Mononuclear cell (primary cell): ENCODE measurements at regions not wholly inside any gene's neighbourhood (a gene's known extent, or its start where the extent isn't known, plus 50 kb on each side); places are given as distances from the start of the nearest gene placed in this dataset.

ENCODE experiments used
- H3K27me3 ChIP-seq: 2 replicates; pipeline ENCODE4 v1.6.0; 2011; ENCODE audit warnings: low read length, control low read depth; ENCODE audit not compliant: insufficient read depth
- H3K4me1 ChIP-seq: 2 replicates; pipeline ENCODE4 v1.5.1; 2011; ENCODE audit warnings: mild to moderate bottlenecking, low read length, control low read depth; ENCODE audit not compliant: insufficient read depth
- H3K4me3 ChIP-seq: 2 replicates; pipeline ENCODE4 v1.5.1; 2011; ENCODE audit warnings: mild to moderate bottlenecking, low read length, moderate library complexity
- H3K9me3 ChIP-seq: 2 replicates; pipeline ENCODE4 v1.5.1; 2011; ENCODE audit warnings: low read depth, mild to moderate bottlenecking, control low read depth, low read length

DNA sequence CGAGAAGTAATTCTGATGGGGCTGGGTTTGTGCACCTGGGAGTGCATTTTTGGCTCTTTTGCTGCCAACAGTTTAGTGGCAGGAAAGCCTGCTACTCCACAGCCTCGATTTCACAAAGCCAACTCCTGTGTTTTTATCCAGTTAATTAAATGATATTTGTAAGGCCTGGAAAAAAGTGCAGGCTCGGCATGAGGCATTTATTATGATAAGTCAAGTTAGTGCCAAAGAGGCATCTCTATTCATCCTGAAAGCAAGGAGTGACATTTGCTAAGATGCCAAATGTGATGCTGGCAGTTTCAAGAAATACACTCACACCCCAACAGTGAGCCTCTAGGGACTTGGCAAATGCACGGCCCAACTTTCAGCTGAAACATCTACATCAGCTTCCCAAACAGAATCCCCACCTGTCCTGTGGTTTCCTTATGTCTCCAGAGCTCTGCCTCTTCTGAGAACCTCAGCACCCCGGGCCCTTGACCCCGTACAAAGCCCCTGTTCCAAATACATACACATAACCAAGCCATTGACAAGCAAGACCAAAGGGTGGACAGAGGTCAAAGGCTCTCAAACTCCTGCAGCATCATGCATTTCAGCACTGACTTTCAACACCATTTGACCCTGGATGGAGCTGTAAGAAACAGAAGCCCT lies 955.1 kb upstream of the TMEM132C start:
- H3K9me3 ChIP-seq: no peaks in the 10 kb centered on the region
- no peak overlapping the region for H3K4me3 ChIP-seq
- H3K4me1 ChIP-seq: no peaks in the 10 kb centered on the region
- H3K27me3 ChIP-seq: no peaks in the 10 kb centered on the region

DNA sequence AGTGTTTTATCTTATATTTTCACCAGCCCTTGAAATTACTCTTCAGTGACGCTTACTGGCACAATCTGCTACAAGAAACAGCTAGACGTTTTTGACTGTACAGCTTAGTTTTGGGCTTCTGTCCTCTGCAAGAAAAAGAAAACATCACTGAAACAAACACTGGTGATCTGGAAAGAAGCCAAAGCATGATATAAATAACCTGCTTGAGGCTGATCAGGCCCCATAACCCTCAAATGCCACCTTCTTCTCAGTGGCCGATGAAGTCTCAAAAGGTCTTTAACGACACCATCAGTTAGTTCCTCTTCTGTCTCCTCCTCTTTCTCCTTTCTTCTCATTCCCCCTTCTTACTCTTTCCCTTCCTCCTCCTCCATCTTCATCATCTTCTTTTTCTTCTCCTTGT lies 942.3 kb upstream of the TMEM132C start:
- Histone ChIP-seq H3K27me3 (no peaks in the 10 kb centered on the region), H3K4me3 (no peak overlapping the region), H3K9me3 (no peaks in the 10 kb centered on the region), H3K4me1 (no peaks in the 10 kb centered on the region)

DNA sequence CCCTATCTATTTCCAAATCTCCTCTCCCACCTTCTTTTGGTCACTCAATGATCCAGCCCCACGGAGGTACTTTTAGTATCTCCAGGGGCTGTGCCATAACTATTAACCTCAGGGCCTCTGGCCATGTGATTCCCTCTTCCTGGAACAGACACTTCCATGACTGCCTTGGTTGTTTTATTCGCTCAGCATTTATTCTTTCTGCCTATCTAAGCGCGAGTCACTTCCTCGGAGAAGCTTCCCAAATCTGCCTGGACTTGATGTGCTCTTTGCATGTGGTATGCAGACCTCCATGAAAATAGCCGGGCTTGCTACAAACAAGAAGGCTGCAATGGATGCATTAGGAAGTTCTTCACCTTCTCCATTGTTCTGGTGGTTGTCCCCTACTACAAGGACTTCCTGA lies 939.0 kb upstream of the TMEM132C start:
- Histone ChIP-seq H3K9me3 (no peaks in the 10 kb centered on the region), H3K4me3 (no peak overlapping the region), H3K4me1 (no peaks in the 10 kb centered on the region), H3K27me3 (no peaks in the 10 kb centered on the region)

DNA sequence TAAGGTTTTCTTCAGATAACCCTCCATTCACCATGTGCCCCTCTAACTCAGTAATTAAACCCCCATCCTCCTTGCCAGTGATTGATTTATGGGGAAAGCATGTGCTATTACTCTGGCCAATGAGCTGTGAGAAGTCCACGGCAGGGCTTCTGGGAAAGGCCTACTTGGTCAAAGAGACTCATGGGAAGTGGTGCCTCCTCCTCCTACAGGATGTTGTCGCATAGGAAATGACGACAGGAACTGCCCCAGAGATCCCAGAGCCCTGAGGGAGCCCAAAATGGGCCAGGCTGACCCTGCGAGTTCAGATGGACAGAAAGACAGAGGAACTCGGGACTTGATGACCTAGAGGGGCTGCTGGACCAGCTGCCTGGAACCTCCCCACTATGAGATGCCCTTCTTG lies 938.1 kb upstream of the TMEM132C start:
- no peaks in the 10 kb centered on the region for H3K4me1 ChIP-seq
- no peaks in the 10 kb centered on the region for H3K9me3 ChIP-seq
- no peaks in the 10 kb centered on the region for H3K27me3 ChIP-seq
- H3K4me3 ChIP-seq: no peak overlapping the region

DNA sequence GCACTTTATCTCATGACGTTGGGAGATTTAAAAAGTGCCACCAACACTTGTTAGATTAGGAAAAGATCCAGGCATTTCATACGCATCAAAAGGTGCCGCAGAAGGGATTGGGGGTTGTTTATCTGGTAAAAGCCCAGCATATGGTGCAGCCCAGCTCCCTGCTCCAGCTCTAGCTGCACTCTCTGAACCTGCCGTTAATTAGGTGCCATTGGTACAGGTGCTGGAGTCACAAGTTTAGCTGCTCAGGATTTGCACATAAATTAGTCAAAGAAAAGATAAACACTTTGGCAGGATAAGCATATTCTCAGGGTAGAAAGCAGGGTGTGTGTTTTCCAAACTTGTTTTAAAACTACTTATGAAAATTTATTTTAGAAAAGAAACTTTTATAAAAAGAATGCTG lies 932.6 kb upstream of the TMEM132C start:
- no peak overlapping the region for H3K4me3 ChIP-seq
- no peaks in the 10 kb centered on the region for H3K4me1 ChIP-seq
- no peaks in the 10 kb centered on the region for H3K9me3 ChIP-seq
- H3K27me3 ChIP-seq: no peaks in the 10 kb centered on the region

DNA sequence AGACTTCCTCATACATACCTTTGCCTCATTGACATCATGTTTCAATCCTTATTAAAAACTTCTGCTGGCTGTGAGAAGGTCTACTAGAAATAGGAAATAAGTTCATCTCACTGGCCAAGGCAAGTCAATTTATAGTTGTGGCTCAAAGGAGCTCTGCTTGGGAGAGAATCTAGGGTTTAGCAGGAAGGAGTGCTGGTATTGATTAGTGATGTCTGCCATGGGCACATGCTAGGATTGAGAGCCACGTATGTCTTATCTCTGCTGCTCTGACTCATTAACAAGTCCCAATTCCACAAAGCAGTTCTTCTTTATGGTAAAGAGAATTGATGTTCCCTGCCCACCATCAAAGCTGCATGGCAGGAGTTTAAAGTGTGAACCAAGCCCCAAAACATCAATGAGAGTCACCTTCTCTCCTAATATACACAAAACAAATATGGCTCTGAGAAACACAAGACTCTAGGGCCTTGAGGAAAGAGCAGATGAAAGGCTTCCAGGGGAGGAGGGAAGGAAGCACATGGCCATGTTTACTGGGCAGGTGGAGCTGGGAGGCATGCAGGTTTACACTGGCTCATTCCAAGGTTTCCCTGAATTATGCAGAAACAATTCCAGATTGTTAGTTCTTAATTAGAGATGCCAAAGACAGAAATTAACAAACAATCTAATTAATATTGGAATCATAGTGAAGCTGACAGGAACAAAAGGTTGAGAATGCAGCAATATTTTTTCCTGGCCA lies 931.9 kb upstream of the TMEM132C start:
- Histone ChIP-seq H3K27me3 (no peaks in the 10 kb centered on the region), H3K9me3 (no peaks in the 10 kb centered on the region), H3K4me3 (no peak overlapping the region)

DNA sequence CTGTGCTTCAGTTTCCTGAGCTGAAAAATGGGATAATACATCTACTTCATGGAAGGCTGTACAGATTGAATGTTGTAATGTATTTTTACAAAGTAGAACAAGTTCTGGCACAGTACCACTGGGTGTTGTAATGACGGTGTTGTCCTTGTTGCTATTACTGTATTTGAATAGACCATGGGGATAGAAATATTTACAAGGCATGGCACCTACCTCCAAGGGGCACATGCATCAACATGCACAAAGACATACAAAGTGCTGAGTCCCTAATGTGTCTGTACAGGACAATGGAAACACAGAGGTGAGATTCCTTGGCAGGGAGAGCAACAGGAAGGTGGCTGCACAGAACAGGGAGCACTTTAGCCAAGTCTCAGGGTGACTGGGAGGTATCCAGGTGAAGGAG lies 930.6 kb upstream of the TMEM132C start:
- Histone ChIP-seq H3K9me3 (no peaks in the 10 kb centered on the region), H3K4me3 (no peak overlapping the region), H3K27me3 (no peaks in the 10 kb centered on the region), H3K4me1 (no peaks in the 10 kb centered on the region)

More for the DNA sequence above, 931.9 kb upstream of the TMEM132C start:
- H3K4me1 ChIP-seq: no peaks in the 10 kb centered on the region

DNA sequence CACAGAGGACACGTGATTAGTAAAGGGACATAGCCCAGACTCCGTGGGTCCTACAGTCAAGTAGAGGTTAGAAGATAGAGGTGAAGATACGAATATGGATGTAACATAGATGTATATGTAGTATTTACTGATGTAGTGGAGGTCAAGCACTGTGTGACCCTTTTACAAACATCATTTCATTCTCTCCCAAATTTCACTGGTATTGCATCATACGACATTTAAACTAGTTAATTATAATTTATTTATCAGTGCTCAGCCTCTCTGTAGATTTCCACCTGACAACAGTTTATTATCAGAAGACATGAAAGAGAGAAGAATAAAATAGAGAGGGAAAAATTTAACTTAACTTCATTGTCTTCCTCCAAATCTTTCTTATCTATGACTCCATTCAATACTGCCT lies 927.9 kb upstream of the TMEM132C start:
- Histone ChIP-seq H3K27me3 (no peaks in the 10 kb centered on the region), H3K4me3 (no peak overlapping the region), H3K4me1 (no peaks in the 10 kb centered on the region), H3K9me3 (no peaks in the 10 kb centered on the region)

DNA sequence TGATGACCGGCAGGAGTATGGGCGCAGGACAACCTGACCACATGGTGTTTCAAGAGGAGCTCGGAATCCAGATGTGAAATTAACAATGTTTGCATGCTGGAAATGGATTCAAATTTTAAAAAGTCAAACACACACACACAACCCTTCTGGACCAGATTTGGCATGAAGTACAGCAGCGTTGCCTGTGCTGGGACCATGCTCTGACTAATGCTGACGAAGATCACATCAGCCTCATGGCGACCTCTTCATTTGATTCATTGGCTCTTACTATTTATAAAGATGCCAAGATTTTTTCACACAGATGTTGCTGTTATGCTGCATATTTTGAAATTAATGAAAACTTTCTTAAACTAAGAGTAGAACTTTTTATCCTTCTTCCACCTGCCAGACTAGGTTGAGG lies 926.6 kb upstream of the TMEM132C start:
- Histone ChIP-seq H3K27me3 (no peaks in the 10 kb centered on the region), H3K4me1 (no peaks in the 10 kb centered on the region), H3K4me3 (no peak overlapping the region), H3K9me3 (no peaks in the 10 kb centered on the region)

DNA sequence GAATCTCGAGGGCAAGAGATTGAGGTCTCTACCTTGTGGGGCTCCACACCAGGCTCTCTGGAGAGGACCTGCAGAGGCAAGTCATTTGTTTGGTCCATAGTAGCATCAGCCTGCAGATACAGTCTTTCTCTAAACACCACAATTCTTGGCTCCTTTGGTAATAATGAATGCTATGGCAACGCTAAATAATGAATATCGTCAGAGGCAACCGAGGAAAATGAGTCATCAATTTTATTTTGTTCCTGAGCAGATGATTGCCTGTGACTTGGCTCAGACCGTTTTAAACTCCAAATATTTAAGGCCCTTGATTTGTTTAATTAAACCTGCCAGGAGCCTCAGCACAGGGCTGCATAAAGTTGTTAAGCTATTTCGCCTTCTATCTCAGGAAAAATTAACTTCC lies 924.1 kb upstream of the TMEM132C start:
- no peaks in the 10 kb centered on the region for H3K4me1 ChIP-seq
- H3K9me3 ChIP-seq: no peaks in the 10 kb centered on the region
- H3K4me3 ChIP-seq: no peak overlapping the region
- no peaks in the 10 kb centered on the region for H3K27me3 ChIP-seq

DNA sequence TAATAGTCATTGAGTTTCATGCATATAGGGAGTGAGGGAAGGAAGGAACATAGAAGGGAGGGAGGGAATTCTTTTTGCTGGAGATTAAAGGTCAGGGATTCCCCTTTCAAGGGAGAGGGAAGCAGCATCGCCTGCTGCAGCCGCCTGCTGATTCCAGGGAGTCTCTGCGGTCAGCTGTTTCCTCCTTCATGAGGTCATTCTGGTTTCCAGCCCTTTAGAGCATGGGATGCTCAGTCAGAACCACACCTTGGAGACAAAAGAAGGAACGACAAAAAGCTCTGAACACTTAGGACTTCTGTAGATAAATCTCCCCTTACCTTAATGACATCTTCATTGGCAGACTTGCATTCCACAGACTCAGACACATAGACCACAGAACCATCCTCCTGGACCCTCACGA lies 923.0 kb upstream of the TMEM132C start:
- no peak overlapping the region for H3K4me3 ChIP-seq
- H3K9me3 ChIP-seq: no peaks in the 10 kb centered on the region

DNA sequence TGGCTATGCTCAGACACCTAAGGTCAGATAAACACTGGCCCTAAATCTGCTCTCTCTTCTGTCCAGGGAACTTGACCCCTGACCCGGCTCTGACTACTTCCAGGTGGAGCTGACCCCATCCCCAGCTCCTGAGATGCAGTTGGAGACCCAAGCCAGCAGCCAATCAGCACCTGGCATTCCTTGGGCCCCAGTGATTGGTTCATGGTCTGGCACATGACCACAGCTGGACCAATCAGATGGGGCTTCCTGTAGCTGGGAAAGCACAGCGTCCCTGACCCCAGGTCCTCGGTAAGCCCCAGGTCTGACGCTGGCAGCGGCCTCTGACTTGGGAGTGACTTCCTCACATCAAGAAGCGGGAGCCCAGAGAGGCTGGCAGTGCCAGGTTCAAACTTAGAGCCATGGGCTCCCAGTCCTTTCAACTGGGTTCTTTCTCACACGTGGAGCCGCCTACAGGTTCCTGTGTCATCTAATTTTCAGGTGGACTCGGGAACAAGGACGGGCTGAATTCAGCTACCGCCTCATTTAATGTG lies 915.4 kb upstream of the TMEM132C start:
- Histone ChIP-seq H3K9me3 (no peaks in the 10 kb centered on the region), H3K27me3 (no peaks in the 10 kb centered on the region), H3K4me1 (no peaks in the 10 kb centered on the region), H3K4me3 (no peak overlapping the region)

More for the DNA sequence above, 923.0 kb upstream of the TMEM132C start:
- Histone ChIP-seq H3K27me3 (no peaks in the 10 kb centered on the region), H3K4me1 (no peaks in the 10 kb centered on the region)

DNA sequence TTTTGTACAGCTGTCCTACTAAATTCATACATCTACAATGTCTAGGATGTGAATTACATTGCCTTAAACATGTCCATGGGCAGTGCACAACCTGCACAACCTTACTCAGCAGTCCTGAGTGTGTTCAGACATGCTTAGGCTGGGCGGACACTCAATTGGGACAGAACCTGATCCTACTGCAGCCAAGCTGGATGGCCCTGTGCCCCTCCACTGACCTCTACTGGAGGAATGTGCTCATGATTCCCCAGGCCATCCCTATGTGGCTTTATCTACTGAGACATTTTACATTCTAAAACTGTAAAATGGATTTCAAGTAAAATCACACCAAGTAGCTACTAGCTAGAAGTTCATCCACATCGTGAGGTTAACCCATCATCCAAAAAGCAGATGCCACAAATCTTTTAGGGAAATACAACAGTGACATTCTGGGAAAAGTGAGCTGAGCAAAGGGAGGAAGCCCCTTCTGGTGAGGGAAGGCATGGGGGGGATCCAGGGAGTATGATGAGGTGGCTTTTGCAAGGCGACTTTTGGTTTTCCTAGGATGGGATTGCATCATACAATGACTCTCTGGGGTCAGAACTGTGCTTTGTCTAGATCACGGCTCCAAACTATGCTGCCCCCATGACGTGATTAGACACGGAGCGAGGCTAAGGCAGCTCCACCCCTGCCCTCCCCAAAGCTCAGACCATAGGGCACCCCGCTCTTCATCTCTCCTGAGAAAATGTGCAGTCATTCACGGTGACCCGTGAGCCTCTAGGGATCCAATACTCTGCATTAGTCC lies 911.7 kb upstream of the TMEM132C start:
- no peaks in the 10 kb centered on the region for H3K27me3 ChIP-seq
- H3K9me3 ChIP-seq: no peaks in the 10 kb centered on the region
- no peak overlapping the region for H3K4me3 ChIP-seq
- no peaks in the 10 kb centered on the region for H3K4me1 ChIP-seq

DNA sequence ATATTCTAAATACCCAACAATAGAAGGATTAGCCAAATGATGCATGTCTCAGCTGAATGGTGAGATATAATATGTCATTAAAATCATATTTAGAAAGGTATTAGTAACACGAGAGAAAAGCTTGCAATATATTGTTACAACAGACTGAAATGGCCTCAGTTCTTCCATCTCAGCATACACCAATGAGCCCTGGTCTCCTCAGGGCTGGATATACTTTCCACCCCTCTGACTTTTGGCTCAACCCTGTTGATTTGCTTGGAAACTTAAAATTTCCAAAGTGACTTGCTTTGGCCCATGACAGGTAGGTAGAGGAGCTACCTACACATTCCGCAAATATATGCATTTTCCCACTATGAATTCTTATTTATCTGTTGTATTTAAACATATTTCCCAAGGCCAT lies 908.1 kb upstream of the TMEM132C start:
- Histone ChIP-seq H3K4me3 (no peak overlapping the region), H3K4me1 (no peaks in the 10 kb centered on the region), H3K9me3 (no peaks in the 10 kb centered on the region), H3K27me3 (no peaks in the 10 kb centered on the region)

DNA sequence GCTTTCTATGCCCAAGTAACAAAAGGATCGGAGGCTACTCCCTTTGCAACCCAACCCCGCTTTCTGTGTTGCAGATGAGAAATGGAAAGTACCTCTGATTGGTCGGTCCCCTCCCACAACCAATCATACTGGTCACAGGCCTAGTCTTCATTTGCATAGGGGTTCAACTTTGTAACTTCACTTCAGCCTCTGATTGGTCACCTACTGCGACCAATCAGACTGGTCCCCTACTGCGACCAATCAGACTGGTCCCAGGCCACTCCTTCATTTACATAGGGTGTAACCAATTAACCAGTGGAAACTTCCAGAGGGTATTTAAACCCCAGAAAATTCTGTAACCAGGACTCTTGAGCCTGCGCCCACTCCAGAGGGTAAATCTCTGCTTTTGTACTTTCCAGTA lies 906.4 kb upstream of the TMEM132C start:
- Histone ChIP-seq H3K9me3 (no peaks in the 10 kb centered on the region), H3K4me3 (no peak overlapping the region), H3K27me3 (no peaks in the 10 kb centered on the region), H3K4me1 (no peaks in the 10 kb centered on the region)
